ENCODE measurements at regions not wholly inside any gene's neighbourhood (a gene's known extent, or its start where the extent isn't known, plus 50 kb on each side); places are given as distances from the start of the nearest gene placed in this dataset.

DNA sequence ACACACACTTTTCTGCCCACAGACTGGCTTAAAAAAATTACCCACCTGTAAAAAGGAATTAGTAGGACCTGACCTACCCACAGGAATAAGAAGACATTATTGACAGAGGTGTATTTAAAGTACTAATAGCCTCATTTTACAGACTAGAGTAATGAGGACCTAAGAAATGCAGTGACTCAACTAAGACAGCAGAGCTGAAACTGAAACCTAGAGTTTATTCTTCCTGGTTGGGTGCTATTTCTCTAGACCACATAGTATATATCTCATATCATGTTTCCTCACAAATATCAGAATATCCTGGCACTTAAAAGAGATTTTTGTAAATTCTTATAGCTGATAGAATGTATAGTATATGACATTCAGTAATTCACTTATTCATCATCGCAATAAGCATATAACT is 435.0 kb downstream of the MAGEE1 start:
- DNase-seq (ENCODE audit: low read depth in 2 of 2), result no peak
- H3K4me3 ChIP-seq (replicated peaks in 1 of 2; ENCODE audit: low read depth in 2 of 2, low read length in 2 of 2), result no peak overlapping the region
- TF ChIP-seq, protein P1, sequence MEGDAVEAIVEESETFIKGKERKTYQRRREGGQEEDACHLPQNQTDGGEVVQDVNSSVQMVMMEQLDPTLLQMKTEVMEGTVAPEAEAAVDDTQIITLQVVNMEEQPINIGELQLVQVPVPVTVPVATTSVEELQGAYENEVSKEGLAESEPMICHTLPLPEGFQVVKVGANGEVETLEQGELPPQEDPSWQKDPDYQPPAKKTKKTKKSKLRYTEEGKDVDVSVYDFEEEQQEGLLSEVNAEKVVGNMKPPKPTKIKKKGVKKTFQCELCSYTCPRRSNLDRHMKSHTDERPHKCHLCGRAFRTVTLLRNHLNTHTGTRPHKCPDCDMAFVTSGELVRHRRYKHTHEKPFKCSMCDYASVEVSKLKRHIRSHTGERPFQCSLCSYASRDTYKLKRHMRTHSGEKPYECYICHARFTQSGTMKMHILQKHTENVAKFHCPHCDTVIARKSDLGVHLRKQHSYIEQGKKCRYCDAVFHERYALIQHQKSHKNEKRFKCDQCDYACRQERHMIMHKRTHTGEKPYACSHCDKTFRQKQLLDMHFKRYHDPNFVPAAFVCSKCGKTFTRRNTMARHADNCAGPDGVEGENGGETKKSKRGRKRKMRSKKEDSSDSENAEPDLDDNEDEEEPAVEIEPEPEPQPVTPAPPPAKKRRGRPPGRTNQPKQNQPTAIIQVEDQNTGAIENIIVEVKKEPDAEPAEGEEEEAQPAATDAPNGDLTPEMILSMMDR (IDR thresholded peaks at IDR 0.05; ENCODE audit: low read depth, low read length), result no peak

DNA sequence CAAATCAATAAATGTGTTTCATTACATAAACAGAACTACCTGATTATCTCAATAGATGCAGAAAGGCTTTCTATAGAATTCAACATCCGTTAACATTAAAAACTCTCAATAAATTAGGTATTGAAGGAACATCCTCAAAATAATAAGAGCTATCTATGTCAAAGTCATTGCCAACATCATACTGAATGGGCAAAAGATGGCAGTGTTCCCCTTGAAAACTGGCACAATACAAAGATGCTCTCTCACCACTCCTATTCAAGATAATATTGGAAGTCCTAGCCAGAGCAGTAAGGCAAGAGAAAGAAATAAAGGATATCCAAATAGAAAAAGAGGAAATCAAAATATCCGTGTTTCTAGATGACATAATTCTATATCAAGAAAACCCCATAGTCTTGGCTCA is 466.4 kb downstream of the MAGEE1 start:
- H3K4me3 ChIP-seq (replicated peaks in 1 of 2; ENCODE audit: low read depth in 2 of 2, low read length in 2 of 2), result no peak overlapping the region
- TF ChIP-seq, protein P1 (IDR thresholded peaks at IDR 0.05; ENCODE audit: low read depth, low read length), result no peak
- DNase-seq (ENCODE audit: low read depth in 2 of 2), result peak in 1 of 2 donors; percentile 2

DNA sequence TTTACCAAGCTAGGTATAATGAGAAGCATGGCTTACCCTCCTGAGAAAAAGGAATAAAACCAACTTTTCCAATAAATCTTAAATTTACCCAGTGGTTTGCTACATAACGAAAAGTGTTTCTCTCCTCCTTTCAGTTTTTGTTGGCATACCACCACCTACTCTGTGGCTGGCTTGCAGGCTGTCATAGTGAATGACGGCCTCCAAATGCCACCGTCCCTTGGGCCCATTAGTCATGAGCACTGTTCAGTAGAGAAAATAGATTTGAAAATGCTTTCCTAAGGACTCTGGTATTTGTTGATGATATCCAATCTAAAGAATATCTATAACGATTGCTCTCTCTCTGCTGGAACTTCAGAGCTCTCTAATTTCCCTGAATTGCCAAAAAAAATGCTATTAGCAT is 488.3 kb downstream of the MAGEE1 start:
- no peak overlapping the region for H3K4me3 ChIP-seq (replicated peaks in 1 of 2; ENCODE audit: low read depth in 2 of 2, low read length in 2 of 2)
- DNase-seq (ENCODE audit: low read depth in 2 of 2), result no peak
- TF ChIP-seq, protein P1 (IDR thresholded peaks at IDR 0.05; ENCODE audit: low read depth, low read length), result no peak

DNA sequence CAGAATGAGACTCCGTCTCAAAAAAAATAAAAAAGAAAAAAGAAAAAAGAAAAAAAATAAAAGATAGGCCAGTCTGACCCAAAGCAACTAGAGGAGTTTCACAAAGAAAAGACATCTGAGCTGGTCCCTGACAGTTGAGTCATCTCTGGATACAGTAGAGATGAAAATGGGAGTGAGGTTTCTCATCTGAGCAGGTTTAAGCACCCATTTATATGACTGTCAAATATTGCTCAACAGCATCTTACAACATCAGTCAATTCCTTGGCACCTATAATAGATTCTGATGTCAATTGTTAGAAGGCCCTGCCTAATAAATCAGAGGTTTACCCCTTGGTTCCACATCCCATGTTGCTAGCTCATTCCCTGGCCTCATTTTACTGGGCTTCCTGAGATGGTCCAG is 490.5 kb downstream of the MAGEE1 start:
- DNase-seq (ENCODE audit: low read depth in 2 of 2), result no peak
- TF ChIP-seq, protein P1 (IDR thresholded peaks at IDR 0.05; ENCODE audit: low read depth, low read length), result no peak
- no peak overlapping the region for H3K4me3 ChIP-seq (replicated peaks in 1 of 2; ENCODE audit: low read depth in 2 of 2, low read length in 2 of 2)

DNA sequence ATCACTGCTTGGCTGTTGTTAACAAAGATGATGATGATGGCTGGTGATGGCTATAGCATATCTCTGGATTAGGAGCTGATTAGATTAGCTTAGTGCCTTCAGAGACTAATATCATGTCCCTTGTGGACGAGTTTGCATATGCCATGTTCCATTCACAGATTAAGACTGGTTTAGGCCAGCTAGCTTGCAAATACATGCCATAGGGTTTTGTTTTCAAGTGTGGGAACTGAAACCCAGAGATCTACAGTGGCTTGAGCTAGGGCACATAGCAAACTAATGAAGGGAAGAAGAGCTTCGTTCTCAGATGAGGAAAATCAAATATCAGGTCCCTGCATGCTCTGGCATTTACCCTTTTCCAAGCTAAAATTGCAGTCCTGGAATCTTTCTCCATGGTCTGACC is 492.3 kb downstream of the MAGEE1 start:
- DNase-seq (ENCODE audit: low read depth in 2 of 2), result no peak
- TF ChIP-seq, protein P1 (IDR thresholded peaks at IDR 0.05; ENCODE audit: low read depth, low read length), result no peak
- H3K4me3 ChIP-seq (replicated peaks in 1 of 2; ENCODE audit: low read depth in 2 of 2, low read length in 2 of 2), result no peak overlapping the region

DNA sequence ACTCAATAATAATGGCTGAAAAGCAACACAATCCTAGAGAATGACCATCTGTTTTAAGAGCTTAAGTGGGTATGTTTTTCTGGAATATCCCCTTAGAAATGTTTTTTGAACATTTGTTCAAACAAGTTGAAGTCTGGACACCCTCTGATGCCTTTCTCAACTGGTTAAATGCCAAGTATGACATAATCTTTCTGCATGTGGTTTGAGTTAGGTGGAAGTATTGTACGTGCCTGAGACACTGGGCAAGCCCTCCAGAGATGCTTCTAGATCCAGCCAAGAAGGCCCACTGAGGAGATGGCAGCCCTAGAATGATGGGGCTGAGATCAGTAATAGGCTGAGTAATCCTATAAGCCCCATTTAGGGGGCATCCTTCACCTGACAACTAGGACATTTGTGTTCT is 493.1 kb downstream of the MAGEE1 start:
- no peak overlapping the region for H3K4me3 ChIP-seq (replicated peaks in 1 of 2; ENCODE audit: low read depth in 2 of 2, low read length in 2 of 2)
- TF ChIP-seq, protein P1 (IDR thresholded peaks at IDR 0.05; ENCODE audit: low read depth, low read length), result no peak
- no peak for DNase-seq (ENCODE audit: low read depth in 2 of 2)

DNA sequence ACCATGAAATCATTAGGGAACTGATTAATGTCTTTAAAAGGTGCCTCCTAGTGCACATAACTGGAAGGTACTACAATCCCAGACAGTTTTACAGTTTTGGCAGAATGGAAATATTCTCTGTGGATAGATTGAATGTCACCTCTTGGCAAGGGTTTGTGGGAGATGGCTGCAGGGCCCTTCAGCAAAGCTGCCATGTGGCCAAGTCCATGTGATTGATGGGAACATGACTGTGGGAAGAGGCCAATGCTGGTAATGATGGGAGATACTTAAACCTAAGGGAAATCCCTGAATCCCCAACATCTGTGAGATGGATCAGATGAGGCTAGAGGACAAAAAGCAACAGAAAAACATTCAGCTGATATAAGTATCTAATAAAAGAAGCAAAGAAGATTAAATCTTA is 493.7 kb downstream of the MAGEE1 start:
- DNase-seq (ENCODE audit: low read depth in 2 of 2), result no peak
- no peak overlapping the region for H3K4me3 ChIP-seq (replicated peaks in 1 of 2; ENCODE audit: low read depth in 2 of 2, low read length in 2 of 2)
- TF ChIP-seq, protein P1 (IDR thresholded peaks at IDR 0.05; ENCODE audit: low read depth, low read length), result no peak

All from cardiac fibroblast (primary cell).